LNCAP (cell line): ENCODE measurements at regions not wholly inside any gene's neighbourhood (a gene's known extent, or its start where the extent isn't known, plus 50 kb on each side); places are given as distances from the start of the nearest gene placed in this dataset.

Experiments used
- TF ChIP-seq, protein P1 (sequence below): fragments of 450-650 bp; IDR thresholded peaks from 2 replicates; pipeline ENCODE4 v1.5.1; 2017; ENCODE audit warnings: mild to moderate bottlenecking

DNA sequence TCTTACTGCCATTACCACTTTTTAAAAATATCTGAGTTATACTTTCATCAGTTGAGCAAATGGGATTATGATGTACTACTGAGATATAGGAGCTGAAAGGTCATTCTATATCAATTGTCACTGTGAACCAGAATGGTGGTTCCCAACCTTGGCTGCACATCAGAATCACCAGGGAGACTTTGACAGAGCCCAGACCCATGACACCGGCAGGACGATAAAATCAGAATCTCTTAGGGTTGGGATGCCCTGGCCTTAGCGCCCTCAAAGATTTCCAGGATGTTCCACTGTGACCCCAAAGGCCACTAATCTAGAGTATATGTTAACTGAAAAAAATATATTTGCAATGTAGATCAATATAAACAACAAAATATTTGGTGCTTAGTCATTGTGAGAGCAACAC is 355.1 kb downstream of the LIG4 start:
- TF ChIP-seq, protein P1, sequence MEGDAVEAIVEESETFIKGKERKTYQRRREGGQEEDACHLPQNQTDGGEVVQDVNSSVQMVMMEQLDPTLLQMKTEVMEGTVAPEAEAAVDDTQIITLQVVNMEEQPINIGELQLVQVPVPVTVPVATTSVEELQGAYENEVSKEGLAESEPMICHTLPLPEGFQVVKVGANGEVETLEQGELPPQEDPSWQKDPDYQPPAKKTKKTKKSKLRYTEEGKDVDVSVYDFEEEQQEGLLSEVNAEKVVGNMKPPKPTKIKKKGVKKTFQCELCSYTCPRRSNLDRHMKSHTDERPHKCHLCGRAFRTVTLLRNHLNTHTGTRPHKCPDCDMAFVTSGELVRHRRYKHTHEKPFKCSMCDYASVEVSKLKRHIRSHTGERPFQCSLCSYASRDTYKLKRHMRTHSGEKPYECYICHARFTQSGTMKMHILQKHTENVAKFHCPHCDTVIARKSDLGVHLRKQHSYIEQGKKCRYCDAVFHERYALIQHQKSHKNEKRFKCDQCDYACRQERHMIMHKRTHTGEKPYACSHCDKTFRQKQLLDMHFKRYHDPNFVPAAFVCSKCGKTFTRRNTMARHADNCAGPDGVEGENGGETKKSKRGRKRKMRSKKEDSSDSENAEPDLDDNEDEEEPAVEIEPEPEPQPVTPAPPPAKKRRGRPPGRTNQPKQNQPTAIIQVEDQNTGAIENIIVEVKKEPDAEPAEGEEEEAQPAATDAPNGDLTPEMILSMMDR = no peak

DNA sequence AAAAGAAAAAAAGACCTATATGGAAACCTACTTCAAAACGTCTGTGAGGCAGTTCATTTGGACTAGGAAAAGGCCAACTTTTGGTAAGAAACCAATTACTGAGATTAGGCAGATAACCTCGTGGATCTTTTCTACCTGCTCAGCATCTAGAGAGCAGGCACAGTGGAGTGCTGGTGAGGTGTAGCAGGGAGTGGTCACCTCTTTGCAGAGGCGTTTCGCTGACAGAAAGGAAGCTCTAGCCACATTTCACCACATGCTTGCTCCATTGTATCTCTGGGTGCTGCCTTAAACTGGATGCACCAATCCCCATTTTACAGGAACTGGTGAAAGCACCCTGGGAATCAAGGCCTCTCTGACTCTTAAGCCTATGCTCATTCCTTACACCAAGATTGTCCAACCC is 360.5 kb downstream of the LIG4 start:
- TF ChIP-seq, protein P1 = no peak

DNA sequence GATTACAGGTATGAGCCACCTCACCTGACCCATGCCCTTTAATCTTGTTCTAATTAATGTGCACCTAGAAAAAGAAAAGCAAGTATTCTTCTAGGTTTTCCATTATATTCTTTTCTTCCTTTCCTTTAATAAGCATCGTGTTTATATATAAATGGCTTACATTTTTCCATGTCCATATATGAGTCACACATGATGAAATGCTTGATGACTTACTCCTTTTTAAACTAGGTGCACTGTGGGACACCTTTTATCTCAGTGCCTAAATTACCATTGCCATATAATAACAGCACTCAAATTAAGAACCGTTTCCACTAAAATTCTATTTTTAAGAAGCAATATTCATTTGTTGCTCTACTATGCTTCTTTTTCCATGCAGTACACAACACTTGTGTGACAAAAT is 363.3 kb downstream of the LIG4 start:
- TF ChIP-seq, protein P1 = no peak

DNA sequence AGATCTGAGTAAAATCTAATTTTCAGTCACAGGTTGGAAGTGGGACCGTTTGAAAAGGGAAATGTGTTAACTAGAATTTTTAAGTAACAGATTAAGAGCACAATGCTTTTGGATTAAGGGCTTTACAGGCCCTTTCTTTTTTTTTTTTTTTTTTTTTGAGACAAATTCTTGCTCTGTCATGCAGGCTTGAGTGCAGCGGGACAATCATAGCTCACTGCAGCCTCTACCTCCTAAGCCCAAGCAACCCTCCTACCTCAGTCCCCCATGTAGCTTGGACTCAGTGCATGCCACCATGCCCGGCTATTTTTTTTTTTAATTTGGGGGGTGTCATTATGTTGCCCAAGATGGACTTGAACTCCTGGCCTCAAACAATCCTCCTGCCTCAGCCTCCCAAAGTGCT is 363.7 kb downstream of the LIG4 start:
- TF ChIP-seq, protein P1 = no peak

DNA sequence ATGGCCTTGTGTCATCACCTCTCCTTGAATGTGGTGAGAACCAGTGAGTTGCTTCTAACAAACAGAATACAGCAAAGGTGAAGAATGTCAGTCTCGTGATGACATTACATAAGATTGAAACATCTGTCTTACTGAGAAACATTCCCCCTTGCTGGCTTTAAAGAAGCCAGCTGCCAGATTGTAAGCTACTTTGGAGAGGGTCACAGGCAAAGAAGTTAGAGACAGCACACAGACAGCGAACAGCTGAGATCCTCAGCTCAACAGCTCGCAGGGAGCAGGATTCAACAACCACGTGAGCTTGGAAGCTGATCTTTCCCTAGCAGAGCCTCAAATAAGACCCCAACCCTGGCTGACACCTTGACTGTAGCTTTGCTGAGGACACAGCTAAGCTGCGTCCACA is 367.9 kb downstream of the LIG4 start:
- TF ChIP-seq, protein P1 = no peak

DNA sequence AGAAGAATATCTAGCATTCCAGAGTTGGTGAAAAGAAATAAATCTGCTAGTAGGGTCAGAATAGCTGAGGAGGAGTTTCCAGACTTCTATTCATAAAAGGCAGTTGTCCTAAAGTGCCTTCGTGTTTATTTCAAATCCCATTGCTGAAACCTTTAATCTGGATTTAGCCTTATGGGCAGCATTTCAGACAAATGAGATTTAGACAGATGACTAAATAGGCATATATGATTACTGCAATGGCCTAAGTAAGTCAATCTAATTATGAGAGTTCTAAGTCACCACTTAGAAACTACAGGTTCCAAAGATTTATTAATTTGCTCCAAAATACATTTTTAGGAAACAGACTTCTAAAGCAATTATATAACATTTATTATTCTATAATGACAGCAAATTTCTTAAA is 368.7 kb downstream of the LIG4 start:
- TF ChIP-seq, protein P1 = no peak

DNA sequence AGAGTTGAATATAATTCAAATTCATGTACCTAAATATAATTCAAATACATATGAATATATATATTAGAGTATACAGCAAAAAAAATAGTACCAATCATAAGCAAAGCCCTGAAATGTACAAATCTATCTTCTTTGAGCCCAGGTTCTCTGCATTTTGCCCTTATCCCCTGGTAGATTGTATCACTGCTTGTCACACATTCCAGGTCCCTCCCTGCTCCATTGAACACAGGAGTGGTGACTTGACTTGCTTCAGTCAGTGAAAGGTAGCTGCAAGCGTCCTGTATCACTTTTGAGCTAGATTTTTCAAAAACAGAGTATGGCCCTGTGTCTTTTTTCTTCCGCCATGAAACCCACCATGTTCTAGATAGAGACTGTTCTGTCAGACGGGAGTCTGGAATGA is 369.4 kb downstream of the LIG4 start:
- TF ChIP-seq, protein P1 = no peak

DNA sequence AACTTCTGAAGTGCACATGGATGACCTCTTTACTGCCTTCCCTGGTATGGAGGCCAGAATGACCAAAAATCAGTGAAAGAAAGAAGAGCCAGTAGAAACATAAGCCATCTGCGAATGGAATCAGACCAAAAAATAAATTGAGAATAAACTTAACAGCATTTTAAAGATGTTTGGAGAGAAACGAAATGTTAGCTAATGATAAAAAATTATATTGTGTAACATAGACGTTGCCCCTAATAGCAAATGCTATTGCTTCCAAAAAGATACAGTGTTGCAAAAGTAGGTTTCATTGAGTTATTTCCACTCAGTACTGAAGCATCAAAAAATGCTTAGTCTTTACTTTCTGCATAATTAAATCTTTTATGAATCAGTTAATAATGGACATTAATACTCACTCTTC is 371.7 kb downstream of the LIG4 start:
- TF ChIP-seq, protein P1 = no peak
